GM04503 (cell line): ENCODE measurements at regions not wholly inside any gene's neighbourhood (a gene's known extent, or its start where the extent isn't known, plus 50 kb on each side); places are given as distances from the start of the nearest gene placed in this dataset.

Experiments
- DNase-seq: peaks from one replicate; pipeline ENCODE4 v3.0.0-alpha.2; 2012; ENCODE audit warnings: low read depth

GRCh38 chr4:92111493-92111892 is 192.3 kb upstream of the GRID2 start:
- no peak for DNase-seq

GRCh38 chr4:92112805-92113204 is 191.0 kb upstream of the GRID2 start:
- DNase-seq, result no peak

GRCh38 chr4:92120810-92121498 is 182.8 kb upstream of the GRID2 start:
- DNase-seq, result no peak

- no peak for DNase-seq
These were observed 180.9 kb upstream of the GRID2 start for GRCh38 chr4:92122911-92123310.

GRCh38 chr4:92128676-92129075 is 175.1 kb upstream of the GRID2 start:
- no peak for DNase-seq

GRCh38 chr4:92129408-92129994 is 174.3 kb upstream of the GRID2 start:
- DNase-seq, result no peak

GRCh38 chr4:92136434-92136833 is 167.3 kb upstream of the GRID2 start:
- no peak for DNase-seq

GRCh38 chr4:92163348-92163747 is 140.4 kb upstream of the GRID2 start:
- DNase-seq, result no peak

GRCh38 chr4:92170340-92170739 is 133.4 kb upstream of the GRID2 start:
- no peak for DNase-seq

GRCh38 chr4:92172203-92172602 is 131.6 kb upstream of the GRID2 start:
- no peak for DNase-seq

GRCh38 chr4:92175250-92175649 is 128.5 kb upstream of the GRID2 start:
- no peak for DNase-seq

GRCh38 chr4:92182006-92182735 is 121.6 kb upstream of the GRID2 start:
- no peak for DNase-seq

GRCh38 chr4:92182736-92183407 is 120.9 kb upstream of the GRID2 start:
- no peak for DNase-seq

GRCh38 chr4:92183825-92184224 is 119.9 kb upstream of the GRID2 start:
- no peak for DNase-seq

GRCh38 chr4:92184566-92184965 is 119.2 kb upstream of the GRID2 start:
- DNase-seq, result no peak

- DNase-seq, result no peak
These were observed 117.5 kb upstream of the GRID2 start for GRCh38 chr4:92186239-92186638.

GRCh38 chr4:92189146-92189545 is 114.6 kb upstream of the GRID2 start:
- no peak for DNase-seq

GRCh38 chr4:92198711-92199110 is 105.1 kb upstream of the GRID2 start:
- peak; percentile 3 for DNase-seq

GRCh38 chr4:92199135-92199534 is 104.6 kb upstream of the GRID2 start:
- no peak for DNase-seq

- DNase-seq, result no peak
These were observed 92.9 kb upstream of the GRID2 start for GRCh38 chr4:92210906-92211305.

- no peak for DNase-seq
These were observed 88.3 kb upstream of the GRID2 start for GRCh38 chr4:92215476-92215875.

- DNase-seq, result no peak
These were observed 72.3 kb upstream of the GRID2 start for GRCh38 chr4:92231511-92231910.

- no peak for DNase-seq
These were observed 71.2 kb upstream of the GRID2 start for GRCh38 chr4:92232566-92232965.
